Ishikawa (cell line): ENCODE measurements at regions not wholly inside any gene's neighbourhood (a gene's known extent, or its start where the extent isn't known, plus 50 kb on each side); places are given as distances from the start of the nearest gene placed in this dataset.

Experiments
- EGR1 ChIP-seq: IDR thresholded peaks from 2 replicates; pipeline ENCODE4 v1.6.1; 2012
- MAX ChIP-seq: IDR thresholded peaks from 2 replicates; pipeline ENCODE4 v1.6.1; 2012
- NFIC ChIP-seq: IDR thresholded peaks from 2 replicates; pipeline ENCODE4 v1.6.1; 2012
- REST ChIP-seq: IDR thresholded peaks from 2 replicates; pipeline ENCODE4 v1.6.1; 2012; ENCODE audit warnings: low read depth, mild to moderate bottlenecking
- TEAD4 ChIP-seq: IDR thresholded peaks from 2 replicates; pipeline ENCODE4 v1.6.1; 2012

GRCh38 chr2:217553202-217553601 is 449.6 kb downstream of the TNS1 start:
- TF ChIP-seq MAX: no peak
- TF ChIP-seq EGR1: no peak
- no peak for TF ChIP-seq REST
- TF ChIP-seq NFIC: no peak
- no peak for TF ChIP-seq TEAD4
